Neural cell (in vitro differentiated cells): ENCODE measurements at regions not wholly inside any gene's neighbourhood (a gene's known extent, or its start where the extent isn't known, plus 50 kb on each side); places are given as distances from the start of the nearest gene placed in this dataset.

Source experiments
- H2AFZ ChIP-seq: fragments of 200-600, 300-800 bp; sonication (generic), shearing (Covaris generic); 2 replicates; pipeline ENCODE4 v1.6.0; 2014; ENCODE audit warnings: low read depth, mild to moderate bottlenecking, antibody characterized with exemption, low read length, moderate library complexity
- H3F3A ChIP-seq: fragments of 200-600 bp; shearing (Covaris generic); 2 replicates; pipeline ENCODE4 v1.6.1; 2016; ENCODE audit warnings: mild to moderate bottlenecking, moderate library complexity, mixed read lengths, antibody characterized with exemption, low read length; ENCODE audit not compliant: insufficient read depth, poor library complexity, severe bottlenecking
- H3K27ac ChIP-seq: fragments of 200-600, 300-800 bp; sonication (generic), shearing (Covaris generic); 2 replicates; pipeline ENCODE4 v1.5.1; 2014; ENCODE audit warnings: mild to moderate bottlenecking, low read length, moderate library complexity
- H3K27me3 ChIP-seq: fragments of 300-800, 200-600 bp; sonication (generic), shearing (Covaris generic); 2 replicates; pipeline ENCODE4 v1.6.0; 2014; ENCODE audit warnings: mild to moderate bottlenecking, low read depth, low read length, moderate library complexity; ENCODE audit not compliant: insufficient read depth
- H3K36me3 ChIP-seq: fragments of 300-800, 200-600 bp; sonication (generic), shearing (Covaris generic); 2 replicates; pipeline ENCODE4 v1.5.1; 2014; ENCODE audit warnings: mild to moderate bottlenecking, antibody characterized with exemption, low read length, moderate library complexity; ENCODE audit not compliant: insufficient read depth
- H3K4me2 ChIP-seq: fragments of 300-800, 200-600 bp; sonication (generic), shearing (Covaris generic); 2 replicates; pipeline ENCODE4 v1.6.0; 2014; ENCODE audit warnings: mild to moderate bottlenecking, low read length
- H3K4me3 ChIP-seq: fragments of 300-800, 200-600 bp; sonication (generic), shearing (Covaris generic); 2 replicates; pipeline ENCODE4 v1.5.1; 2014; ENCODE audit warnings: mild to moderate bottlenecking, low read length, moderate library complexity
- H3K79me2 ChIP-seq: fragments of 200-600 bp; shearing (Covaris generic); replicated peaks from 2 replicates; pipeline ENCODE4 v1.6.0; 2014; ENCODE audit warnings: mild to moderate bottlenecking, low read length, moderate library complexity; ENCODE audit not compliant: insufficient read depth
- H3K9ac ChIP-seq: fragments of 300-800, 200-600 bp; sonication (generic), shearing (Covaris generic); 2 replicates; pipeline ENCODE4 v1.6.1; 2016; ENCODE audit warnings: mild to moderate bottlenecking, low read length, mixed read lengths
- H3K9me2 ChIP-seq: fragments of 200-600 bp; shearing (Covaris generic); 2 replicates; pipeline ENCODE4 v1.6.1; 2016; ENCODE audit warnings: mild to moderate bottlenecking, low read length, mixed read lengths; ENCODE audit not compliant: insufficient read depth
- H3K9me3 ChIP-seq: fragments of 200-600, 300-800 bp; sonication (generic), shearing (Covaris generic); 2 replicates; pipeline ENCODE4 v1.6.1; 2016; ENCODE audit warnings: mild to moderate bottlenecking, mixed run types, low read length, moderate library complexity, mixed read lengths
- H4K20me1 ChIP-seq: fragments of 200-600 bp; shearing (Covaris generic); 2 replicates; pipeline ENCODE4 v1.6.1; 2016; ENCODE audit warnings: mild to moderate bottlenecking, mixed run types; ENCODE audit not compliant: insufficient read depth
- CTCF ChIP-seq: fragments of 450-650 bp; IDR thresholded peaks from 2 replicates; pipeline ENCODE4 v1.5.1; 2014; ENCODE audit warnings: antibody characterized with exemption, mild to moderate bottlenecking, moderate library complexity; ENCODE audit not compliant: poor library complexity, severe bottlenecking
- EP300 ChIP-seq: fragments of 450-650 bp; conservative IDR thresholded peaks from 2 replicates; pipeline ENCODE4 v1.6.1; 2014; ENCODE audit warnings: antibody characterized with exemption, mild to moderate bottlenecking, moderate library complexity; ENCODE audit not compliant: poor library complexity, severe bottlenecking
- EZH2 ChIP-seq: fragments of 200-600, 300-800 bp; shearing (Covaris generic), sonication (generic); IDR thresholded peaks from 2 replicates; pipeline ENCODE4 v1.6.1; 2014; ENCODE audit warnings: antibody characterized with exemption, low read length, borderline replicate concordance, mild to moderate bottlenecking; ENCODE audit not compliant: insufficient read depth, poor library complexity, severe bottlenecking
- MXI1 ChIP-seq: fragments of 450-650 bp; conservative IDR thresholded peaks from 2 replicates; pipeline ENCODE4 v1.6.1; 2014; ENCODE audit warnings: antibody characterized with exemption, mild to moderate bottlenecking; ENCODE audit not compliant: poor library complexity, severe bottlenecking
- POLR2AphosphoS5 ChIP-seq: IDR thresholded peaks from 2 replicates; pipeline ENCODE4 v1.6.1; 2012
- RAD21 ChIP-seq: fragments of 450-650 bp; conservative IDR thresholded peaks from 2 replicates; pipeline ENCODE4 v1.6.1; 2014; ENCODE audit warnings: antibody characterized with exemption, mild to moderate bottlenecking, moderate library complexity
- REST ChIP-seq: IDR thresholded peaks from 2 replicates; pipeline ENCODE4 v1.6.1; 2012; ENCODE audit warnings: borderline replicate concordance
- SMC3 ChIP-seq: fragments of 450-650 bp; conservative IDR thresholded peaks from 2 replicates; pipeline ENCODE4 v1.6.1; 2014; ENCODE audit warnings: antibody characterized with exemption, mild to moderate bottlenecking, moderate library complexity; ENCODE audit not compliant: poor library complexity
- TAF1 ChIP-seq: IDR thresholded peaks from 2 replicates; pipeline ENCODE4 v1.6.1; 2012; ENCODE audit warnings: low read depth

- Histone ChIP-seq H3K27ac (no peak overlapping the region), H3K36me3 (no peaks in the 10 kb centered on the region), H3K9me3 (no peaks in the 10 kb centered on the region), H3K9ac (no peak overlapping the region), H3K9me2 (no peaks in the 10 kb centered on the region), H2AFZ (no peak overlapping the region), H3K79me2 (no peaks in the 10 kb centered on the region), H3K4me2 (no peak overlapping the region), H4K20me1 (no peaks in the 10 kb centered on the region), H3K4me3 (no peak overlapping the region), H3K27me3 (no peaks in the 10 kb centered on the region), H3F3A (no peaks in the 10 kb centered on the region)
- TF ChIP-seq RAD21 (no peak), MXI1 (no peak)
Measured at GRCh38 chr9:91063471-91063870, 261.9 kb downstream of the SYK start.

- H3K27ac ChIP-seq, result no peak overlapping the region
- no peaks in the 10 kb centered on the region for H3F3A ChIP-seq
- no peaks in the 10 kb centered on the region for H3K27me3 ChIP-seq
- no peak overlapping the region for H3K4me2 ChIP-seq
- H3K9me3 ChIP-seq, result no peaks in the 10 kb centered on the region
- no peak overlapping the region for H3K9ac ChIP-seq
- TF ChIP-seq MXI1, result no peak
- no peak for TF ChIP-seq EZH2
- TF ChIP-seq RAD21, result no peak
- no peak for TF ChIP-seq REST
- TF ChIP-seq POLR2AphosphoS5, result no peak
- H2AFZ ChIP-seq, result no peak overlapping the region
- no peaks in the 10 kb centered on the region for H3K79me2 ChIP-seq
- H4K20me1 ChIP-seq, result no peaks in the 10 kb centered on the region
- H3K4me3 ChIP-seq, result no peak overlapping the region
- no peaks in the 10 kb centered on the region for H3K36me3 ChIP-seq
- H3K9me2 ChIP-seq, result no peaks in the 10 kb centered on the region
Measured at GRCh38 chr9:91065231-91066041, 263.8 kb downstream of the SYK start.

GRCh38 chr9:91066042-91066415, 264.4 kb downstream of the SYK start:
- H3K27me3 ChIP-seq, result no peaks in the 10 kb centered on the region
- H3K36me3 ChIP-seq, result no peaks in the 10 kb centered on the region
- TF ChIP-seq TAF1 (no peak), POLR2AphosphoS5 (no peak), RAD21 (no peak), EZH2 (no peak), REST (no peak), EP300 (no peak), CTCF (no peak), MXI1 (no peak), SMC3 (no peak)
- no peaks in the 10 kb centered on the region for H3F3A ChIP-seq
- no peaks in the 10 kb centered on the region for H3K9me3 ChIP-seq
- no peak overlapping the region for H3K27ac ChIP-seq
- H3K9me2 ChIP-seq, result no peaks in the 10 kb centered on the region
- H3K4me3 ChIP-seq, result no peak overlapping the region
- H3K4me2 ChIP-seq, result no peak overlapping the region
- no peak overlapping the region for H2AFZ ChIP-seq
- no peak overlapping the region for H3K9ac ChIP-seq
- no peaks in the 10 kb centered on the region for H4K20me1 ChIP-seq
- H3K79me2 ChIP-seq, result no peaks in the 10 kb centered on the region
